ENCODE measurements at regions not wholly inside any gene's neighbourhood (a gene's known extent, or its start where the extent isn't known, plus 50 kb on each side); places are given as distances from the start of the nearest gene placed in this dataset.

- Histone ChIP-seq H3K9ac (ENCODE audit: low read length) (no peak overlapping the region), H3K36me3 (replicated peaks; ENCODE audit: insufficient read depth, low read length) (no peaks in the 10 kb centered on the region), H3K4me3 (ENCODE audit: low read length) (no peak overlapping the region), H4K20me1 (ENCODE audit: insufficient read depth, low read length) (no peaks in the 10 kb centered on the region), H2AFZ (ENCODE audit: low read length) (no peak overlapping the region), H3F3A (ENCODE audit: insufficient read depth, low read length) (no peaks in the 10 kb centered on the region), H3K79me2 (ENCODE audit: low read length) (no peaks in the 10 kb centered on the region), H3K4me2 (ENCODE audit: low read depth, low read length) (no peak overlapping the region), H3K4me1 (ENCODE audit: low read length) (no peaks in the 10 kb centered on the region), H3K27me3 (replicated peaks; ENCODE audit: insufficient read depth, low read length) (no peaks in the 10 kb centered on the region), H3K9me3 (replicated peaks; ENCODE audit: insufficient read depth, low read length) (no peaks in the 10 kb centered on the region), H3K27ac (ENCODE audit: low read length) (no peak overlapping the region), H3K9me2 (replicated peaks; ENCODE audit: insufficient read depth, low read length) (no peaks in the 10 kb centered on the region)
- no peak for TF ChIP-seq EZH2phosphoT487 (IDR thresholded peaks at IDR 0.05; ENCODE audit: low read length)
- TF ChIP-seq CTCF (IDR thresholded peaks at IDR 0.05; ENCODE audit: low read length): no peak
- no peak for TF ChIP-seq EZH2 (optimal IDR thresholded peaks at IDR 0.05; ENCODE audit: low read depth, low read length)
- no peak for DNase-seq
Observed at GRCh38 chr18:51953521-51953920, 386.5 kb upstream of the DCC start.

GRCh38 chr18:51955136-51955535, 384.9 kb upstream of the DCC start:
- no peak overlapping the region for H3K4me3 ChIP-seq (ENCODE audit: low read length)
- no peaks in the 10 kb centered on the region for H3K36me3 ChIP-seq (replicated peaks; ENCODE audit: insufficient read depth, low read length)
- H3K27me3 ChIP-seq (replicated peaks; ENCODE audit: insufficient read depth, low read length): no peaks in the 10 kb centered on the region
- H3K9ac ChIP-seq (ENCODE audit: low read length): no peak overlapping the region
- H3K4me1 ChIP-seq (ENCODE audit: low read length): no peaks in the 10 kb centered on the region
- H3K79me2 ChIP-seq (ENCODE audit: low read length): no peaks in the 10 kb centered on the region
- H3K9me2 ChIP-seq (replicated peaks; ENCODE audit: insufficient read depth, low read length): no peaks in the 10 kb centered on the region
- H2AFZ ChIP-seq (ENCODE audit: low read length): no peak overlapping the region
- H3F3A ChIP-seq (ENCODE audit: insufficient read depth, low read length): no peaks in the 10 kb centered on the region
- no peak for DNase-seq
- no peak overlapping the region for H3K27ac ChIP-seq (ENCODE audit: low read length)
- TF ChIP-seq CTCF (IDR thresholded peaks at IDR 0.05; ENCODE audit: low read length): no peak
- TF ChIP-seq EZH2phosphoT487 (IDR thresholded peaks at IDR 0.05; ENCODE audit: low read length): no peak
- no peak for TF ChIP-seq EZH2 (optimal IDR thresholded peaks at IDR 0.05; ENCODE audit: low read depth, low read length)
- H4K20me1 ChIP-seq (ENCODE audit: insufficient read depth, low read length): no peaks in the 10 kb centered on the region
- H3K9me3 ChIP-seq (replicated peaks; ENCODE audit: insufficient read depth, low read length): no peaks in the 10 kb centered on the region
- no peak overlapping the region for H3K4me2 ChIP-seq (ENCODE audit: low read depth, low read length)

- TF ChIP-seq CTCF (IDR thresholded peaks at IDR 0.05; ENCODE audit: low read length) (no peak), EZH2phosphoT487 (IDR thresholded peaks at IDR 0.05; ENCODE audit: low read length) (no peak), EZH2 (optimal IDR thresholded peaks at IDR 0.05; ENCODE audit: low read depth, low read length) (no peak)
- H3K9ac ChIP-seq (ENCODE audit: low read length): no peak overlapping the region
- DNase-seq: no peak
- H4K20me1 ChIP-seq (ENCODE audit: insufficient read depth, low read length): no peaks in the 10 kb centered on the region
- no peaks in the 10 kb centered on the region for H3K9me2 ChIP-seq (replicated peaks; ENCODE audit: insufficient read depth, low read length)
- no peaks in the 10 kb centered on the region for H3F3A ChIP-seq (ENCODE audit: insufficient read depth, low read length)
- H3K4me3 ChIP-seq (ENCODE audit: low read length): no peak overlapping the region
- H3K4me2 ChIP-seq (ENCODE audit: low read depth, low read length): no peak overlapping the region
- no peaks in the 10 kb centered on the region for H3K4me1 ChIP-seq (ENCODE audit: low read length)
- H3K36me3 ChIP-seq (replicated peaks; ENCODE audit: insufficient read depth, low read length): no peaks in the 10 kb centered on the region
- no peaks in the 10 kb centered on the region for H3K9me3 ChIP-seq (replicated peaks; ENCODE audit: insufficient read depth, low read length)
- no peak overlapping the region for H2AFZ ChIP-seq (ENCODE audit: low read length)
- H3K27me3 ChIP-seq (replicated peaks; ENCODE audit: insufficient read depth, low read length): no peaks in the 10 kb centered on the region
- no peaks in the 10 kb centered on the region for H3K79me2 ChIP-seq (ENCODE audit: low read length)
- H3K27ac ChIP-seq (ENCODE audit: low read length): no peak overlapping the region
Observed at GRCh38 chr18:51957001-51957400, 383.0 kb upstream of the DCC start.
